ENCODE measurements at regions not wholly inside any gene's neighbourhood (a gene's known extent, or its start where the extent isn't known, plus 50 kb on each side); places are given as distances from the start of the nearest gene placed in this dataset.

DNA sequence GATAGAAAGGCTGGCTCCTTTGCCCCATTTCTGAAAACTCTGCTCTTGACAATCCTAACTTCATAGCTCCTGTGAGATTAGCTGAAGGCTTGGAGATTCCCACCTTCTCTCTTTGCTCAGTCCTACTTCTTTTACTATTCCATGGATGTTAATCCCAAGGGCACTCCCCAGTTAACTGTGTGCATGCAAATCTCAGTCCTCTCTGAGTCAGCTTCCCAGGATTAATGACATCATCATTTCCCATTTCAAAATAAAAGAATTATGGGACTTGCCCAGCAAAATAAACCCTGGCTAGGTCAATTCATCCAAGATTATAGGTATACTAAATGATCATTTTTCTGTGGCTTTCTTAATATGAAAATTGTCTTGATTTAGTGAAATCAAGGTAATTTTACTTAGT, 328.6 kb upstream of the NR3C2 start:
- DNase-seq (ENCODE audit: low spot score in 2 of 2, unreplicated experiment in 2 of 2): no peak
- TF ChIP-seq, protein P1, sequence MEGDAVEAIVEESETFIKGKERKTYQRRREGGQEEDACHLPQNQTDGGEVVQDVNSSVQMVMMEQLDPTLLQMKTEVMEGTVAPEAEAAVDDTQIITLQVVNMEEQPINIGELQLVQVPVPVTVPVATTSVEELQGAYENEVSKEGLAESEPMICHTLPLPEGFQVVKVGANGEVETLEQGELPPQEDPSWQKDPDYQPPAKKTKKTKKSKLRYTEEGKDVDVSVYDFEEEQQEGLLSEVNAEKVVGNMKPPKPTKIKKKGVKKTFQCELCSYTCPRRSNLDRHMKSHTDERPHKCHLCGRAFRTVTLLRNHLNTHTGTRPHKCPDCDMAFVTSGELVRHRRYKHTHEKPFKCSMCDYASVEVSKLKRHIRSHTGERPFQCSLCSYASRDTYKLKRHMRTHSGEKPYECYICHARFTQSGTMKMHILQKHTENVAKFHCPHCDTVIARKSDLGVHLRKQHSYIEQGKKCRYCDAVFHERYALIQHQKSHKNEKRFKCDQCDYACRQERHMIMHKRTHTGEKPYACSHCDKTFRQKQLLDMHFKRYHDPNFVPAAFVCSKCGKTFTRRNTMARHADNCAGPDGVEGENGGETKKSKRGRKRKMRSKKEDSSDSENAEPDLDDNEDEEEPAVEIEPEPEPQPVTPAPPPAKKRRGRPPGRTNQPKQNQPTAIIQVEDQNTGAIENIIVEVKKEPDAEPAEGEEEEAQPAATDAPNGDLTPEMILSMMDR (IDR thresholded peaks at IDR 0.05; ENCODE audit: unreplicated experiment): no peak
- Mint-ChIP-seq H3K4me3 (no peak overlapping the region), H3K36me3 (no peaks in the 10 kb centered on the region), H3K27me3 (ENCODE audit: low read depth) (no peaks in the 10 kb centered on the region), H3K9me3 (no peaks in the 10 kb centered on the region), H3K27ac (no peak overlapping the region), H3K4me1 (peaks cover 11% of the 10 kb centered on the region)

DNA sequence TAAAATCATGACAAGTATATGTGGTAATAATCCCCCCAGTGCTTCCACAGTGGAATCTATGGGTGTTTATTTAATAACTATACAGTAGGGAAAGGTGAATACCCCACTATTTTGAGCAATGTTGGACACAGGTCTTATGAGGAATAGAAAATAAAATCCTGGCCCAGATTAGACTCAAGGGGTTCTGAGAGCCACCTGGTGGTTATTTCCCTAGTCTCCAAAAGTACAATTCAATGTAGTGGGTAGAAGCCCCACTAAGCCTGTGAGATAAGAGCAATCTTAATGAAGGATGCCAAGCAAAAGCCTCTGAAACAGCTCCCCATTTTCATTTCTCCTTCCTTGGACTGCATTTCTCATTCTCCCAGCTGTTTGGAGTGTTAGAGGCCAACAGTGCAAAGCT, 328.2 kb upstream of the NR3C2 start:
- Mint-ChIP-seq H3K27ac (no peak overlapping the region), H3K4me3 (no peak overlapping the region), H3K36me3 (no peaks in the 10 kb centered on the region), H3K9me3 (no peaks in the 10 kb centered on the region), H3K27me3 (ENCODE audit: low read depth) (no peaks in the 10 kb centered on the region), H3K4me1 (peaks cover 11% of the 10 kb centered on the region)
- no peak for DNase-seq (ENCODE audit: low spot score in 2 of 2, unreplicated experiment in 2 of 2)
- TF ChIP-seq, protein P1 (IDR thresholded peaks at IDR 0.05; ENCODE audit: unreplicated experiment): no peak

DNA sequence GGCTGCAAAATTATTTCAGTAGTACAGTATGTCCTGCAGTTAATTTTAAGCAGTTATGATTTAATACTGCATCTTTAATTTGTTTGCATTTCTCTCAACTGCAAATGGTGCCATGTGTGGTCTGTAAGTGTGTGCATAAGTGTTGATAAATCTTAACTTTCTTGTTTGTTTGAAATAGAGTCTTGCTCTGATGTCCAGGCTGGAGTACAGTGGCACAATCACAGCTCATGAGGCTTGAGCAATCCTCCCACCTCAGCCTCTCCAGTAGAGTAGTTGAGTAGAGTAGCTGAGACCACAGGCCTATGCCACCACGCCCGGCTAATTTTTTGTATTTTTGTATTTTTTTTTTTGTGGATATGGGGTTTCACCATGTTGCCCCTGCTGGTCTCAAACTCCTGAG, 322.5 kb upstream of the NR3C2 start:
- no peak overlapping the region for H3K27ac Mint-ChIP-seq
- no peaks in the 10 kb centered on the region for H3K27me3 Mint-ChIP-seq (ENCODE audit: low read depth)
- no peak for DNase-seq (ENCODE audit: low spot score in 2 of 2, unreplicated experiment in 2 of 2)
- no peak overlapping the region for H3K4me3 Mint-ChIP-seq
- no peaks in the 10 kb centered on the region for H3K4me1 Mint-ChIP-seq
- peaks cover 24% of the 10 kb centered on the region for H3K9me3 Mint-ChIP-seq
- H3K36me3 Mint-ChIP-seq: no peaks in the 10 kb centered on the region
- TF ChIP-seq, protein P1 (IDR thresholded peaks at IDR 0.05; ENCODE audit: unreplicated experiment): no peak

DNA sequence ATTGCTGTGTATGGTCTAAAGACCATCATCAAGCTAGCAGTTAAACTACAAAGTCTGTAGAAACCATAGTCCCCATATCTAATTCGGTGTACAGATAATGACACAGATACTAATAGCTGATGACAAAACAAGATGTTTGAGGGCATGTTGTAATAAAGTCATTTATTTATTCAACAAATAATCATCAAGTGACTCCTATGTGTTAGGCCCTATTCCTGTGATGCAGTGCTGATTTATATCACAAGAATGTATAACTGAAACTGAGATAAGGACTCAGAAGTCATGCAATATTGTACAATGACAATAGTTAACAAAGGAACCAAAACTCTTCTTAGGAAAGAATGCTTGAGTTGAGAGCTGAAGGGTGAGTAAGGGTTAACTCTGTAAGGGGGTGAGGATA, 315.0 kb upstream of the NR3C2 start:
- H3K9me3 Mint-ChIP-seq: peaks cover 40% of the 10 kb centered on the region
- no peak overlapping the region for H3K27ac Mint-ChIP-seq
- H3K4me1 Mint-ChIP-seq: no peaks in the 10 kb centered on the region
- no peak for DNase-seq (ENCODE audit: low spot score in 2 of 2, unreplicated experiment in 2 of 2)
- no peaks in the 10 kb centered on the region for H3K36me3 Mint-ChIP-seq
- TF ChIP-seq, protein P1 (IDR thresholded peaks at IDR 0.05; ENCODE audit: unreplicated experiment): no peak
- peaks cover 11% of the 10 kb centered on the region for H3K27me3 Mint-ChIP-seq (ENCODE audit: low read depth)
- no peak overlapping the region for H3K4me3 Mint-ChIP-seq

DNA sequence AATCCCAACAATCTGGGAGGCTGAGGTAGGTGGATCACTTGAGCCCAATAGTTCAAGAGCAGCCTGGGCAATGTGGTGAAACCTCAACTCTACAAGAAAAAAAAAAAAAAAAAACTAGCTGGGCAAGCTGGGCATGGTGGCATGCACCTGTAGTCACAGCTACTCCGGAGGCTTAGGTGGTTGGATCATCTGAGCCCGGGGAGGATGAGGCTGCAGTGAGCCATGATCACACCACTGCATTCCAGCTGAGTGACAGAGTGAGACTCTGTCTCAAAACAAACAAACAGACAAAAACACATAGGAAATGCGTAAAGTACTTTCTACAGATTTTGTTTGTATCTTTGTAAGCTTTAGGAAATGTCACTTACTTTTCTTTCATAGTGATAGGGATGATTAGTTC, 307.2 kb upstream of the NR3C2 start:
- DNase-seq (ENCODE audit: low spot score in 2 of 2, unreplicated experiment in 2 of 2): no peak
- no peak overlapping the region for H3K4me3 Mint-ChIP-seq
- no peak overlapping the region for H3K27ac Mint-ChIP-seq
- peaks cover 4% of the 10 kb centered on the region for H3K9me3 Mint-ChIP-seq
- no peaks in the 10 kb centered on the region for H3K36me3 Mint-ChIP-seq
- TF ChIP-seq, protein P1 (IDR thresholded peaks at IDR 0.05; ENCODE audit: unreplicated experiment): no peak
- H3K4me1 Mint-ChIP-seq: peaks cover 6% of the 10 kb centered on the region
- H3K27me3 Mint-ChIP-seq (ENCODE audit: low read depth): peaks cover 11% of the 10 kb centered on the region

DNA sequence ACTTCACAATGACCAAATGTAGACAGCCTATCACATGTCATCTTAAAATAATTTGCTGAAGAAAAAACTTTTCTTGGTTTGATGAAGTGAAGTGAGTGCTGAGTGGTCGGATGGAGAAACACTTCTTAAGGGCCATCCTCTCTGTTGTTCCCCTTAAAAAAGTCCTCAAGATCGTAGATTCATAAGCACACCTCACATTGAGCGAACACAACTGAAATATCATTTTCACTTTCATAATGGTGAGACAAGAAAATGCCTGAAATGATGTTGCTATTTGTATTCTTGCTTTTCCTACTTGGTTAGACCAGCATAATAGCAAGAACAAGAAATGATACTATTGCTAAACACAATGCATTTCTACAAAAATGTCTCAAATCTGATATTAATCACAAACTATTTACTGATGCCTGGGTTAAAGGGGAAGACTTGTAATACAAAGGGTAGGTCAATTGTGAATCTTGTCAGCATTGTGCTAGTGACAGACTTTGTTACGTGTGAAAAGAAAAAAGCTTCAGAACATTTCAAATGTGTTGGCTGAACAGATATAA, 305.6 kb upstream of the NR3C2 start:
- no peak for DNase-seq (ENCODE audit: low spot score in 2 of 2, unreplicated experiment in 2 of 2)
- Mint-ChIP-seq H3K4me3 (no peak overlapping the region), H3K36me3 (no peaks in the 10 kb centered on the region), H3K9me3 (peaks cover 4% of the 10 kb centered on the region), H3K4me1 (peaks cover 7% of the 10 kb centered on the region), H3K27me3 (ENCODE audit: low read depth) (no peaks in the 10 kb centered on the region), H3K27ac (no peak overlapping the region)
- TF ChIP-seq, protein P1 (IDR thresholded peaks at IDR 0.05; ENCODE audit: unreplicated experiment): no peak

Data from mesothelial cell of epicardium (in vitro differentiated cells).